GM06990 (cell line): ENCODE measurements at regions not wholly inside any gene's neighbourhood (a gene's known extent, or its start where the extent isn't known, plus 50 kb on each side); places are given as distances from the start of the nearest gene placed in this dataset.

Experiments used
- DNase-seq: peaks from one replicate; pipeline ENCODE4 v3.0.0-alpha.2; 2011; ENCODE audit not compliant: insufficient read length; ENCODE audit errors: extremely low read depth
- H3K27me3 ChIP-seq: replicated peaks from 2 replicates; pipeline ENCODE4 v1.6.0; 2011; ENCODE audit warnings: low read length; ENCODE audit not compliant: control insufficient read depth, insufficient read depth
- H3K36me3 ChIP-seq: 2 replicates; pipeline ENCODE4 v1.5.1; 2011; ENCODE audit warnings: low read length; ENCODE audit not compliant: control insufficient read depth, insufficient read depth
- H3K4me3 ChIP-seq: replicated peaks from 2 replicates; pipeline ENCODE4 v1.5.1; 2011; ENCODE audit warnings: low read depth, mild to moderate bottlenecking, control low read depth, low read length
- CTCF ChIP-seq: IDR thresholded peaks from 2 replicates; pipeline ENCODE4 v1.5.1; 2011; ENCODE audit warnings: low read length, control low read depth, mild to moderate bottlenecking, inconsistent platforms; ENCODE audit not compliant: insufficient read depth, poor library complexity, severe bottlenecking

GRCh38 chrX:63434206-63434605, 83.1 kb upstream of the SPIN4 start:
- no peak for TF ChIP-seq CTCF
- H3K27me3 ChIP-seq: no peaks in the 10 kb centered on the region
- DNase-seq: no peak
- H3K4me3 ChIP-seq: no peak overlapping the region
- no peaks in the 10 kb centered on the region for H3K36me3 ChIP-seq

GRCh38 chrX:63430026-63430425, 78.9 kb upstream of the SPIN4 start:
- H3K4me3 ChIP-seq: no peak overlapping the region
- H3K36me3 ChIP-seq: no peaks in the 10 kb centered on the region
- no peak for TF ChIP-seq CTCF
- no peaks in the 10 kb centered on the region for H3K27me3 ChIP-seq
- no peak for DNase-seq

GRCh38 chrX:63428348-63428747, 77.2 kb upstream of the SPIN4 start:
- H3K27me3 ChIP-seq: no peaks in the 10 kb centered on the region
- H3K36me3 ChIP-seq: no peaks in the 10 kb centered on the region
- DNase-seq: no peak
- no peak for TF ChIP-seq CTCF
- H3K4me3 ChIP-seq: no peak overlapping the region

GRCh38 chrX:63426519-63426918, 75.4 kb upstream of the SPIN4 start:
- no peaks in the 10 kb centered on the region for H3K27me3 ChIP-seq
- TF ChIP-seq CTCF: no peak
- H3K4me3 ChIP-seq: no peak overlapping the region
- DNase-seq: no peak
- no peaks in the 10 kb centered on the region for H3K36me3 ChIP-seq

- no peak for TF ChIP-seq CTCF
- no peaks in the 10 kb centered on the region for H3K27me3 ChIP-seq
- no peak for DNase-seq
- no peak overlapping the region for H3K4me3 ChIP-seq
- H3K36me3 ChIP-seq: no peaks in the 10 kb centered on the region
Observed at GRCh38 chrX:63424063-63424462, 72.9 kb upstream of the SPIN4 start.

GRCh38 chrX:63421411-63421810, 70.3 kb upstream of the SPIN4 start:
- no peak for DNase-seq
- no peaks in the 10 kb centered on the region for H3K36me3 ChIP-seq
- peak; percentile 8 for TF ChIP-seq CTCF

More at GRCh38 chrX:63421411-63421810, 70.3 kb upstream of the SPIN4 start:
- Histone ChIP-seq H3K4me3 (no peak overlapping the region), H3K27me3 (no peaks in the 10 kb centered on the region)
